HG02798 (cell line): ENCODE measurements at regions not wholly inside any gene's neighbourhood (a gene's known extent, or its start where the extent isn't known, plus 50 kb on each side); places are given as distances from the start of the nearest gene placed in this dataset.
"Not testable (repeated sequence)": the region's sequence is repeated elsewhere in the genome, so short reads cannot be mapped to it uniquely, and the experiment has no call there.

ENCODE experiments used
- ATAC-seq: cut with Tn5 transposase; IDR thresholded peaks from one replicate; pipeline ENCODE4 v1.9.1; 2021; ENCODE audit warnings: mild to moderate bottlenecking; ENCODE audit not compliant: unreplicated experiment, poor library complexity

- not testable (repeated sequence) for ATAC-seq
Measured at GRCh38 chr16:59624381-59624780, 890.3 kb upstream of the GOT2 start.

GRCh38 chr16:59614466-59615240, 880.5 kb upstream of the GOT2 start:
- no peak for ATAC-seq

DNA sequence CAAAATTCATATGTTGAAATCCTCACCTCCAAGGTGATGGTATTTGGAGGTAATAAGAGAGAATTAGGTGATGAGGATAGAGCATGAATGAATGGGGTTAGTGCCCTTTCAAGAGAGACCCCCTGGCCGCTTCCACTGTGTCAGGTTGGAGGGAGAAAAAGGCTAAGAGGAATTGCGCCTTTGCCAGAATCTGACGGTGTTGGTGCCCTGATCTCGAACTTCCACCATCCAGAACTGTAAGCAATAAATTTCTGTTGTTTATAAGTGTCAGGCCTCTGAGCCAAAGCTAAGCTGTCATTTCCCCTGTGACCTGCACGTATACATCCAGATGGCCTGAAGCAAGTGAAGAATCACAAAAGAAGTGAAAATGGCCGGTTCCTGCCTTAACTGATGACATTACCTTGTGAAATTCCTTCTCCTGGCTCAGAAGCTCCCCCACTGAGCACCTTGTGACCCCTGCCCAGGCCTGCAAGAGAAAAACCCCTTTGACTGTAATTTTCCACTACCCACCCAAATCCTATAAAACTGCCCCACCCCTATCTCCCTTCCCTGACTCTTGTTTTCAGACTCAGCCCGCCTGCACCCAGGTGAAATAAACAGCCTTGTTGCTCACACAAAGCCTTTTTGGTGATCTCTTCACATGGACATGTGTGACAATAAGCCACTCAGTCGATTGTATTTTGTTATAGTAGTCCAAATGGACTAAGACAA, 878.9 kb upstream of the GOT2 start:
- not testable (repeated sequence) for ATAC-seq

DNA sequence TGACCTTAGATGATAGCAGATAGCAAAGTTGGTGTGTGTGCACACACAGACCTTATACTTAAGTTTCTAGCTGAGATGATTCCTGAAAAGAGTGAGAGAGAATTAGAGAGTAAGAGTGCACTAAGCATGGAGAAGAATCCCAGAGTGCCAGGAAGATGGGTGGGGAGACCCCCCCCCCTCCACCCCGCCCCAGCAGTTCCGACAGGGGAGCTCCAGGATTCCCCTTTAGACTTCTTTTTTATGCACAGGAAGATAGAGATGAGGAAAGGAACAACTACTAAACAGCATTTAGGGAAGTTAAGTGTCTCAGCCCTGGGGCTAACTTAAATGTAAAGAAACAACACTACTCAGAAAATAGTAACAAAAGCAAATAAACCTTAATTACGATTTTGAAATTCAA, 878.0 kb upstream of the GOT2 start:
- no peak for ATAC-seq

GRCh38 chr16:59611556-59611955, 877.4 kb upstream of the GOT2 start:
- ATAC-seq: no peak

DNA sequence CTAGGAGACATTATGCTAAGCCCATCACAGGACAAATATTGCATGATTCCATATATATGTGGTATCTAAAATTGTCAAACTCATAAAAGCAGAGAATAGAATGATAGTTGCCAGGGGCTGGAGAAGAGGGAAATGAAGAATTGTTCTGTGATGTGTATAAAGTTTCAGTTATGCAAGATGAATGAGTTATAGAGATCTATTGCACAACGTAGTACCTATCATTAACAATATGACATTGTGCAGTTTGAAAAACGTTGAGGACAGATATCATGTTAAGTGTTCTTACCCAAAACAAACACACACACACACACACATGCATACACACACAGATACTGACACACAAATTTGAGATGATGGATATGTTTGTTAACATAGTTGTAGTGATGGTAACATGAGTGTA, 871.6 kb upstream of the GOT2 start:
- ATAC-seq: no peak

DNA sequence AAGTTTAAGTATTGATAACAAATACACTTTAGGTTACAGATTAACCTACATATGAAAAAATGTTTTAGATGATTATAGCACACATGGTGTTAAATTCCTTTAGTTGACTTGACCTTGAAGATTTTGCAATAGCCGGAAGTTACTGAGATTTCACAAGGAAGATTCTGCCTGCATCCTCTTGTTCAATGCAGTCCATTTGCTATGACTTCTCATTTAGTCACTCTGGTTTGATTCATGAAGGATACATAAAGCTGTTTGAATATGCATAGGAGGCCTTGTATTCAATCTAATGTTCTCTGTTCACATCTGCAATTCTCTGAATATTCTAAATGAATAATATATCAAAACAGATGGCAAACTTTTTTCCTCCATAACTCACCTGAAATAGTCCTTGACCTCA, 870.2 kb upstream of the GOT2 start:
- no peak for ATAC-seq

DNA sequence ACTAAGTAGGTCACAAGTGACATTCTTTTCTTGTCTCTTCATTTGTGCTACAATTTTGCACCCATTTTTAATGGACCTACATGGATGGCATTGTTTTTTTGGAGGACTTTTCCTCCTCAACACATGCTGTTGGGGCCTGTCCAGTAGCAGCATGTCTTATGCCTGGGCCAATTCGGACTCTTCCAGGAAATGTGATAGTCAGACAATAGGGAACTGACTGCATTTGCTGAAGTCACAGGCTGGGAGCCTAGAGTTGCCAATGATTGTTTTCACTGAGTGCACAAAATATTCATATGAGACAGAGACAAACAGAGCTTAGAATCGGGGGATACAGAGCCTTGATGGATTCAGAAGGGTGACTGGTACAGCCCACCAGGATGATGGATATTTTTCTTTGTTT, 867.3 kb upstream of the GOT2 start:
- no peak for ATAC-seq

DNA sequence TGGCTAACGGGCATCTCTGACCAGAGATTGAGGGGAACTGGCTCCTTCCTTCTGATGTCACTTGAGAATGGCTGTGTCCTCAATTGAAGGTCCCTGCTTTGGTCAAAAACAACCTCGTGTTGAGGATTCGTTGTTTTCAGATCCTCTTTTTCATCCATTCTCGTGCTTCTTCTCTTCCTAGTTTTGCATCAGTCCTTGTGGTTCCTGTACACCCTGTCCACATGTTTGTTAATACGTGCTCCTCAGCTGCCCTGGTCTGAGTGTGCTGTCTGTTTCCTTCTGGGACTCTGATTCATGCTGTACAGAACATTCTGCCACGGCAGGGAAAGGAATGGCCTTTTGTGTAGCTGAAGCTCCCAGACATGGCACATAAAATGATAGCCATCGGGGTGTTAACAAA, 863.2 kb upstream of the GOT2 start:
- no peak for ATAC-seq

- no peak for ATAC-seq
Measured at GRCh38 chr16:59596693-59597092, 862.6 kb upstream of the GOT2 start.

DNA sequence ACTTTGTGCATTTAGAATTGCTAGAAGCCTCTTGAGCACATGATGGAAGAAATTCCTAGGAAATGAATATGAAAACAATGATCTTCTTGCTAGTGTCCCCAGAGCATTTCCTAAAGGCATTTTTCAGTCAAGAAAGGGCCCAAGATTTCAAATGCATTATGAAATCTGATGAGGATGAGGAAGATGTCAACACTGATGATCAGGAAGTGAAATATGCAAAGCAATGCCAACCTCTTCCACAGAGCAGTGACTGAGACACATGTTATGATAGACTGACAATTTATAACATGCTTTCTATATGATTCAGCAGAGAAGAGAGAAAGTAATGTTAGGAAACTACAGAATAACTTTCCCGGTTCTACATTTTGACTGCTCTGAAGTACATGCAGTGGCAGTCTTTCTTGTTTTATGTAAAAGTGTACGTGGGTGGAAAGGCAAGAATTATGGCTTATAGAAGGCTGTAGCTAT, 859.1 kb upstream of the GOT2 start:
- no peak for ATAC-seq

DNA sequence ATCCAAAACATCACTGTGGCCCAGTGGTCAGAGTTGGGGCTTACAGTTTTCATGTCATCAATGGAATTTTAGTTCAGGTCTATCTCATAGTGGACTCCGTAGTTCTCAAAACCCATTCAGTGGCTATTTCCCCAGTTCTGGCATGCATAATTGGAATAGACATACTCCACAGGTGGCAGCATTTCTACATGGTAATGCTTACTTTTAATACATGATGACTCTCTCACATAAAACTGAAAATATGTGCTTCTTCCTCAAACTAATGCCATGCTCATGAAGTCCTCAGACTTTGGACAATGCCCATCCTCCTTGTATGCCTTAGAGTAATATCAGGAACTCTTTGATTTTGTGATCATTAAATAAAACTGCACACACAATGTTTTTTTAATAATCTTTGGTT, 857.4 kb upstream of the GOT2 start:
- no peak for ATAC-seq

- no peak for ATAC-seq
Measured at GRCh38 chr16:59590845-59591244, 856.7 kb upstream of the GOT2 start.

DNA sequence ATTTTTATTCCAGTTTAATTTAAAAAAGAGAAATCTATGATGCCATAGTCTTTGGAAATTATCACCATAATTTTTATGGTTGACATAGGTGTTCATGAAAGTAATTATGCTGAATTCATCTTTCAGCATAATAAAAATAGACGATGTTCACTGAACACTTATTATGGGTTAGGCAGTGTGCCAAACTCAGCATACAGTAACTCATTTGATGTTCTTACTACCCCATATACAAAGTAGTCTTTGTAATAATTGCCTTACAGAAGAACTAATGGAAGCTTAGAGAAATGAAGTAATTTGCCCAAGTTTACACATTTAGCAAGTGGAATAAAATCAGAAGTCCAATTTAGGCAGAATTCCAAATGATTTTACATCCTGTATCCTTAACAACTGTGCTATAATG, 852.2 kb upstream of the GOT2 start:
- ATAC-seq: no peak

GRCh38 chr16:59574296-59574695, 840.2 kb upstream of the GOT2 start:
- ATAC-seq: no peak

DNA sequence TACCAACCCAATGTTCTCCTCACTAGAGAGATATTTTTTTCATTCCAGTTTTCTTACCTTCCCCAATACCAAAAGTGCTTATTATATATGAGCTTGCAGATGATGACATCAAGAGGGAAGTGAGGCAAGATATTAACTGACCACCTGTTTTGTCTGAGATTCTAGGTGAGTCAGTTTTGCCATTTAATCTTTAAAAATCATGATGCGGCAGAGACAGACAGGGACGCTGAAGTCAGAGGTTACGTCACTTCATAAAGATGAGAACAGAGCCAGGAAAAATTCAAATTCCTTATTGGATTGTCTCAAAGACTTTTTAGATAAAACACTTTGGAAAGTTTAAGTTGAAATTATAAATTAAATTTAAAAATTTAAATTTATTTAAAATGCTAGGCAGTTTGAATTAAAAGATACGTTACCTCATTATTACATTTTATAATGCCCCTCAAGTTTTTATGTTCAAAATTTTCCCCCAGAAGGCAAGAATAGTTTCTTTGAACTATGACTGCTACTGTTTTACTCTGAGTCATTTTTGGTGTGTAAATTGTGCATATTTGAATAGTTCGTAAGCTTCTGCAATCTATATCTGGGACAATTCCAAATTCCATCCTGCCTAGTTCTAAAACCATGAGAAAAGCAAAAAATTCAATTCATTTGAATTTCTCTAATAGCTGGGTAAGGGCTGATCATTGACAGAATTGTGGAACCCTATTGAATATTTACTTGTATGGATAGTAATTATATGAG, 839.6 kb upstream of the GOT2 start:
- ATAC-seq: no peak

DNA sequence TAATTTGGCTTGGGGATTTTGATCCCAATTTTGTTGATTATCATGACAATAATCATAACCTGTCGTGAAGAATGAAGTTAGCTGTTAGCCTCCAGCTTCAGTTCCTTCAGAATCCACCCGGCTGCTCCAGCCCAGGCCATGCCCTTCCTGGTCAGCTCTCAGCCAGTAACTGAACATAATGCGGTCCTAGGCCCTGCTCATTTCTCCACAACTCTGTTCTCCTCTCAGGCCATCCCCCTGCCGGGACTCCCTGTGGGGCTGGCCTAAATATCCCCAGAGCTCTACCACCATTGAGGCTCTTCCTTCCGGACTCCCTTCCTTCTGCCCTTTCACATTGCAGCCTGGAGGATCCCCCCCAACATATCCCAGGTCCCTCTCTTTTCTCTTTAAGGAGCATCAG, 833.4 kb upstream of the GOT2 start:
- ATAC-seq: no peak

- ATAC-seq: no peak
Measured at GRCh38 chr16:59566446-59566845, 832.3 kb upstream of the GOT2 start.

DNA sequence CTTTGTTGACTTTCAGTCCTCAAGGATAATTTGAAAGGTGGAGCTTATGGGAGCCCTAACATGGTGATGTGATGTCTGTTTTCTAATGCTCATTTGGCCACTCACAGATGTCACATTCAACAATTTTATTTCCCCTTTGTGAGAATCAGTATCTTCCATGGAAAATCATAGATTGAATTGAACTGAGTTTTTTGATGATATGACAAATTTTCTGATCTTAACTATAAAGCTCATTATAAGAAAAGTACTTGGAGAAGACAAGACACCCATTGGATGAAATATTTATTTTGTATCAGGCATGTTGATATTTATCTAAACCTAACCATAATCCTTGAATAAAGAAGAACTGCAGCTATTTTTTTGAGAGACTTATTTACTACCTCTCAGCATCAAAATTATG, 824.6 kb upstream of the GOT2 start:
- no peak for ATAC-seq

- no peak for ATAC-seq
Measured at GRCh38 chr16:59552164-59552563, 818.0 kb upstream of the GOT2 start.

DNA sequence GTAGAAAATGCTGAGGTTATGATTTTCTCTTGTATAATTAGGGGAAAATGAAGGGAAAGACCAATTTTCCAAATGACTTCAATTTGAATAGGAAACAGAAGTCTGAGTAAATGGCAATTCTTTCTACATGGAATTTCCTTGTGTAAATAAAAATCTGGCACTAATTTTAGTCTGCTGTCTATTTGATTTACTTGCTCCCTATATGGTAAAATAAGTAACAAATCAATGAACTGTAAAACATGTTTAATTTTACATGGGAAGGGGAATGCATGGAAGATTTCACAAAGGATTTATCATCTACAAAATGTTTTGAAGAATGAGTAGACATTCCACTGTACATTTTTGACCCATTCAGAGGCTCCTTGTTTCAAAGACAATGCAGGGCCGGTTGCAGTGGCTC, 811.6 kb upstream of the GOT2 start:
- ATAC-seq: no peak
